GM23338 (cell line): ENCODE measurements at regions not wholly inside any gene's neighbourhood (a gene's known extent, or its start where the extent isn't known, plus 50 kb on each side); places are given as distances from the start of the nearest gene placed in this dataset.
A peak's percentile ranks its signal among the peaks of the same experiment; 100 is the strongest.

Experiments
- ATAC-seq: fragments of 200-7000 bp; cut with Tn5 transposase; 3 replicates; pipeline ENCODE4 v1.9.1; 2020
- DNase-seq: peaks from one replicate; pipeline ENCODE4 v3.0.0-alpha.2; 2015; ENCODE audit warnings: low spot score
- H2AFZ ChIP-seq: fragments of 200-600 bp; sonication (generic); 2 replicates; pipeline ENCODE4 v1.8.0; 2016; ENCODE audit warnings: antibody characterized with exemption, mild to moderate bottlenecking, moderate library complexity
- H3F3A ChIP-seq: fragments of 200-600 bp; sonication (generic); replicated peaks from 2 replicates; pipeline ENCODE4 v1.8.0; 2017; ENCODE audit warnings: antibody characterized with exemption, mixed run types, low read depth
- H3K27ac ChIP-seq: fragments of 200-600 bp; sonication (generic); 2 replicates; pipeline ENCODE4 v1.6.1; 2016; ENCODE audit warnings: low read depth
- H3K27me3 ChIP-seq: fragments of 200-600 bp; sonication (generic); 2 replicates; pipeline ENCODE4 v1.8.0; 2016; ENCODE audit warnings: mild to moderate bottlenecking, mixed run types, moderate library complexity; ENCODE audit not compliant: insufficient read depth
- H3K36me3 ChIP-seq: fragments of 200-600 bp; sonication (generic); 2 replicates; pipeline ENCODE4 v1.8.0; 2016; ENCODE audit warnings: mild to moderate bottlenecking; ENCODE audit not compliant: insufficient read depth
- H3K4me1 ChIP-seq: fragments of 200-600 bp; sonication (generic); 2 replicates; pipeline ENCODE4 v1.8.0; 2016; ENCODE audit warnings: mild to moderate bottlenecking, moderate library complexity; ENCODE audit not compliant: insufficient read depth
- H3K4me2 ChIP-seq: fragments of 200-600 bp; sonication (generic); 2 replicates; pipeline ENCODE4 v1.7.1; 2017; ENCODE audit warnings: mixed run types
- H3K4me3 ChIP-seq: fragments of 200-600 bp; sonication (generic); 2 replicates; pipeline ENCODE4 v1.6.1; 2016; ENCODE audit warnings: mixed run types
- H3K79me2 ChIP-seq: fragments of 200-600 bp; sonication (generic); replicated peaks from 2 replicates; pipeline ENCODE4 v1.8.0; 2017; ENCODE audit warnings: mild to moderate bottlenecking; ENCODE audit not compliant: insufficient read depth
- H3K9me2 ChIP-seq: fragments of 200-600 bp; sonication (generic); 2 replicates; pipeline ENCODE4 v1.8.0; 2017; ENCODE audit not compliant: insufficient read depth
- H4K20me1 ChIP-seq: fragments of 200-600 bp; sonication (generic); replicated peaks from 2 replicates; pipeline ENCODE4 v1.8.0; 2017; ENCODE audit warnings: mild to moderate bottlenecking; ENCODE audit not compliant: insufficient read depth
- H3K27ac Mint-ChIP-seq: 2 replicates; pipeline ENCODE4 v1.8.0; 2020; ENCODE audit warnings: inconsistent platforms, mild to moderate bottlenecking, moderate library complexity, mixed read lengths
- H3K27me3 Mint-ChIP-seq: 3 replicates; pipeline ENCODE4 v1.8.0; 2022; ENCODE audit warnings: low read depth, mild to moderate bottlenecking, moderate library complexity, mixed read lengths, inconsistent platforms; ENCODE audit not compliant: insufficient read depth, poor library complexity
- H3K36me3 Mint-ChIP-seq: 3 replicates; pipeline ENCODE4 v1.8.0; 2021; ENCODE audit warnings: low read depth, mild to moderate bottlenecking, inconsistent platforms, moderate library complexity, mixed read lengths
- H3K4me1 Mint-ChIP-seq: 3 replicates; pipeline ENCODE4 v1.8.0; 2020; ENCODE audit warnings: mild to moderate bottlenecking, inconsistent platforms, mixed read lengths
- H3K4me3 Mint-ChIP-seq: 3 replicates; pipeline ENCODE4 v1.8.0; 2021; ENCODE audit warnings: moderate library complexity, mild to moderate bottlenecking, inconsistent platforms, mixed read lengths
- H3K9me3 Mint-ChIP-seq: 3 replicates; pipeline ENCODE4 v1.8.0; 2020; ENCODE audit warnings: moderate library complexity, mild to moderate bottlenecking, inconsistent platforms, mixed read lengths
- CREB1 ChIP-seq: fragments of 250-450 bp; sonication (Bioruptor Pico); IDR thresholded peaks from 2 replicates; pipeline ENCODE4 v1.5.0; 2020; ENCODE audit warnings: low read depth, mild to moderate bottlenecking, moderate library complexity
- CTCF ChIP-seq, 2 experiments: fragments of 200-600 bp in 1 of 2; sonication (generic) in 1 of 2; conservative IDR thresholded peaks; 2 replicates each; pipeline versions ENCODE4 v1.5.1 to v1.6.1; 2016 to 2017; ENCODE audit warnings: antibody characterized with exemption in 2 of 2, low read depth in 2 of 2, mild to moderate bottlenecking in 2 of 2, moderate library complexity in 1 of 2
- JUNB ChIP-seq: IDR thresholded peaks from one replicate; pipeline ENCODE4 v1.6.1; 2016; ENCODE audit warnings: antibody characterized with exemption; ENCODE audit not compliant: unreplicated experiment
- POLR2AphosphoS5 ChIP-seq: IDR thresholded peaks from 2 replicates; pipeline ENCODE4 v1.6.1; 2016; ENCODE audit warnings: antibody characterized with exemption, low read depth
- REST ChIP-seq: IDR thresholded peaks from one replicate; pipeline ENCODE4 v1.6.1; 2018; ENCODE audit warnings: antibody characterized with exemption; ENCODE audit not compliant: unreplicated experiment
- STAT1 ChIP-seq: IDR thresholded peaks from one replicate; pipeline ENCODE4 v1.6.1; 2016; ENCODE audit warnings: antibody characterized with exemption; ENCODE audit not compliant: unreplicated experiment
- ZNF114 ChIP-seq: fragments of 250-450 bp; sonication (Bioruptor Pico); IDR thresholded peaks from 2 replicates; pipeline ENCODE4 v1.5.0; 2020; ENCODE audit warnings: mild to moderate bottlenecking, moderate library complexity
- ZNF331 ChIP-seq: fragments of 250-450 bp; sonication (Bioruptor Pico); IDR thresholded peaks from 2 replicates; pipeline ENCODE4 v1.5.0; 2020; ENCODE audit warnings: low read depth, mild to moderate bottlenecking, moderate library complexity
- ZNF462 ChIP-seq: fragments of 250-450 bp; sonication (Bioruptor Pico); IDR thresholded peaks from 2 replicates; pipeline ENCODE4 v1.5.0; 2020; ENCODE audit warnings: mild to moderate bottlenecking, moderate library complexity

- Mint-ChIP-seq H3K36me3 (peaks cover 33% of the 10 kb centered on the region), H3K27me3 (peaks cover 3% of the 10 kb centered on the region), H3K9me3 (peaks cover 36% of the 10 kb centered on the region), H3K27ac (no peak overlapping the region; the same call in 1 of the 2 replicates), H3K4me3 (no peak overlapping the region), H3K4me1 (peaks cover 8% of the 10 kb centered on the region; the same call in 2 of the 3 replicates)
- 0 out of 2 replicates have a peak, but pooled peaks cover 4% of the 10 kb centered on the region for H3K9me2 ChIP-seq
- H3K27ac ChIP-seq = no peak overlapping the region
- DNase-seq (peak; percentile 10), ATAC-seq (no peak)
- no peaks in the 10 kb centered on the region for H4K20me1 ChIP-seq
- H3K79me2 ChIP-seq = no peaks in the 10 kb centered on the region
- no peaks in the 10 kb centered on the region for H3K36me3 ChIP-seq
- H3F3A ChIP-seq = no peaks in the 10 kb centered on the region
- TF ChIP-seq POLR2AphosphoS5 (no peak), ZNF462 (CRISPR knock-in tag) (no peak), CREB1 (CRISPR knock-in tag) (no peak), REST (no peak), ZNF114 (CRISPR knock-in tag) (no peak), ZNF331 (CRISPR knock-in tag) (no peak), CTCF (conservative IDR thresholded peaks at IDR 0.05; ENCODE audit: low read depth in 2 of 2) (no peak), JUNB (no peak), STAT1 (no peak)
- no peaks in the 10 kb centered on the region for H3K4me1 ChIP-seq
- H2AFZ ChIP-seq = no peak overlapping the region
- H3K4me2 ChIP-seq = no peak overlapping the region
- H3K27me3 ChIP-seq = no peaks in the 10 kb centered on the region
- H3K4me3 ChIP-seq = no peak overlapping the region
Observed at GRCh38 chr7:85686401-85687181, 499.7 kb upstream of the SEMA3D start.
